H9 (cell line): ENCODE measurements at regions not wholly inside any gene's neighbourhood (a gene's known extent, or its start where the extent isn't known, plus 50 kb on each side); places are given as distances from the start of the nearest gene placed in this dataset.

Experiments used
- DNase-seq: peaks from one replicate; pipeline ENCODE4 v3.0.0-alpha.2; 2017
- H2AFZ ChIP-seq: one replicate; pipeline ENCODE4 v1.6.1; 2013; ENCODE audit warnings: mild to moderate bottlenecking, low read length, control low read depth, moderate library complexity
- H2AK5ac ChIP-seq: 2 replicates; pipeline ENCODE4 v1.6.1; 2013; ENCODE audit warnings: low read length, control low read depth, mixed read lengths; ENCODE audit not compliant: insufficient read length
- H2BK120ac ChIP-seq: one replicate; pipeline ENCODE4 v1.6.1; 2013; ENCODE audit warnings: low read depth, mild to moderate bottlenecking, low read length, control low read depth, inconsistent platforms; ENCODE audit not compliant: poor library complexity, severe bottlenecking
- H2BK12ac ChIP-seq: 2 replicates; pipeline ENCODE4 v1.6.1; 2013; ENCODE audit warnings: low read length, control low read depth, mixed read lengths, low read depth; ENCODE audit not compliant: insufficient read length
- H2BK15ac ChIP-seq: 2 replicates; pipeline ENCODE4 v1.6.1; 2013; ENCODE audit warnings: low read depth, low read length, control low read depth
- H2BK20ac ChIP-seq: one replicate; pipeline ENCODE4 v1.6.1; 2013; ENCODE audit warnings: low read depth, mild to moderate bottlenecking, low read length, control low read depth, inconsistent platforms; ENCODE audit not compliant: poor library complexity, severe bottlenecking
- H2BK5ac ChIP-seq: 2 replicates; pipeline ENCODE4 v1.6.1; 2013; ENCODE audit warnings: low read length, control low read depth, mixed read lengths; ENCODE audit not compliant: insufficient read length
- H3K14ac ChIP-seq: 2 replicates; pipeline ENCODE4 v1.6.1; 2013; ENCODE audit warnings: low read length, control low read depth; ENCODE audit not compliant: insufficient read depth
- H3K18ac ChIP-seq: 2 replicates; pipeline ENCODE4 v1.6.1; 2013; ENCODE audit warnings: low read depth, mild to moderate bottlenecking, mixed read lengths, low read length, control low read depth; ENCODE audit not compliant: insufficient read length
- H3K23ac ChIP-seq: 2 replicates; pipeline ENCODE4 v1.6.1; 2013; ENCODE audit warnings: low read length, control low read depth, mixed read lengths, low read depth; ENCODE audit not compliant: insufficient read length
- H3K23me2 ChIP-seq: 2 replicates; pipeline ENCODE4 v1.6.1; 2013; ENCODE audit warnings: low read depth, mild to moderate bottlenecking, mixed read lengths, low read length, control low read depth; ENCODE audit not compliant: insufficient read length, poor library complexity, severe bottlenecking
- H3K27ac ChIP-seq: 2 replicates; pipeline ENCODE4 v1.5.1; 2013; ENCODE audit warnings: low read length, control low read depth, mixed read lengths, low read depth; ENCODE audit not compliant: insufficient read length
- H3K27me3 ChIP-seq: 2 replicates; pipeline ENCODE4 v1.6.1; 2013; ENCODE audit warnings: low read length, control low read depth, inconsistent platforms; ENCODE audit not compliant: insufficient read depth
- H3K4ac ChIP-seq: 2 replicates; pipeline ENCODE4 v1.6.1; 2013; ENCODE audit warnings: low read depth, mild to moderate bottlenecking, control low read depth, inconsistent platforms, low read length, moderate library complexity
- H3K4me1 ChIP-seq: 2 replicates; pipeline ENCODE4 v1.6.1; 2013; ENCODE audit warnings: low read length, control low read depth, inconsistent platforms; ENCODE audit not compliant: insufficient read depth
- H3K4me2 ChIP-seq: 2 replicates; pipeline ENCODE4 v1.6.1; 2013; ENCODE audit warnings: low read length, control low read depth, mixed read lengths; ENCODE audit not compliant: insufficient read length, insufficient read depth
- H3K56ac ChIP-seq: 2 replicates; pipeline ENCODE4 v1.6.1; 2013; ENCODE audit warnings: low read depth, mild to moderate bottlenecking, mixed read lengths, low read length, control low read depth; ENCODE audit not compliant: insufficient read length
- H3K79me1 ChIP-seq: 2 replicates; pipeline ENCODE4 v1.6.1; 2013; ENCODE audit warnings: low read depth, mild to moderate bottlenecking, moderate library complexity, low read length, control low read depth, inconsistent platforms; ENCODE audit not compliant: insufficient read depth, poor library complexity, severe bottlenecking
- H3K79me2 ChIP-seq: 2 replicates; pipeline ENCODE4 v1.6.1; 2013; ENCODE audit warnings: low read length, control low read depth, inconsistent platforms; ENCODE audit not compliant: insufficient read depth
- H3K9ac ChIP-seq: 2 replicates; pipeline ENCODE4 v1.6.1; 2013; ENCODE audit warnings: low read length, control low read depth, mixed read lengths; ENCODE audit not compliant: insufficient read length; ENCODE audit errors: extremely low read depth
- H3K9me3 ChIP-seq: one replicate; pipeline ENCODE4 v1.6.1; 2013; ENCODE audit warnings: low read depth, low read length, inconsistent platforms; ENCODE audit not compliant: control insufficient read depth
- H3T11ph ChIP-seq: one replicate; pipeline ENCODE4 v1.6.1; 2013; ENCODE audit warnings: mild to moderate bottlenecking, low read length, control low read depth, inconsistent platforms
- H4K20me1 ChIP-seq: one replicate; pipeline ENCODE4 v1.6.1; 2013; ENCODE audit not compliant: control insufficient read depth, insufficient read length, insufficient read depth
- H4K5ac ChIP-seq: 2 replicates; pipeline ENCODE4 v1.6.1; 2013; ENCODE audit warnings: low read depth, mild to moderate bottlenecking, mixed read lengths, low read length, control low read depth; ENCODE audit not compliant: insufficient read length
- H4K8ac ChIP-seq: replicated peaks from 2 replicates; pipeline ENCODE4 v1.6.1; 2013; ENCODE audit warnings: low read length, control low read depth, mixed read lengths, low read depth; ENCODE audit not compliant: insufficient read length
- H4K91ac ChIP-seq: 2 replicates; pipeline ENCODE4 v1.6.1; 2013; ENCODE audit warnings: low read depth, mild to moderate bottlenecking, moderate library complexity, mixed read lengths, low read length, control low read depth; ENCODE audit not compliant: insufficient read length
- H3K27ac Mint-ChIP-seq, 3 experiments: 2 replicates in 2 of 3; 3 replicates in 1 of 3; pipeline ENCODE4 v1.8.0; 2020 to 2021; ENCODE audit warnings: mixed read lengths in 3 of 3, mild to moderate bottlenecking in 1 of 3, moderate library complexity in 1 of 3
- H3K27me3 Mint-ChIP-seq: 2 replicates; pipeline ENCODE4 v1.8.0; 2021; ENCODE audit warnings: low read depth, mild to moderate bottlenecking, moderate library complexity, mixed read lengths
- H3K36me3 Mint-ChIP-seq, 3 experiments: 2 replicates in 2 of 3; 3 replicates in 1 of 3; pipeline ENCODE4 v1.8.0; 2020 to 2021; ENCODE audit warnings: low read depth in 3 of 3, mixed read lengths in 3 of 3; ENCODE audit not compliant: insufficient read depth in 1 of 3
- H3K4me1 Mint-ChIP-seq, 2 experiments: 2 replicates each; pipeline ENCODE4 v1.8.0; 2020; ENCODE audit warnings: mixed read lengths in 2 of 2
- H3K4me3 Mint-ChIP-seq, 2 experiments: 2 replicates in 1 of 2; 3 replicates in 1 of 2; pipeline ENCODE4 v1.8.0; 2020 to 2021; ENCODE audit warnings: mild to moderate bottlenecking in 2 of 2, mixed read lengths in 2 of 2, moderate library complexity in 1 of 2
- H3K9me3 Mint-ChIP-seq, 2 experiments: 2 replicates in 1 of 2; 3 replicates in 1 of 2; pipeline ENCODE4 v1.8.0; 2020; ENCODE audit warnings: mild to moderate bottlenecking in 2 of 2, mixed read lengths in 2 of 2, moderate library complexity in 1 of 2
- WGBS: extraction: QIAGEN DNeasy Blood & Tissue Kit; methylation state at CpG from one replicate; pipeline ENCODE4 v1.1.7; 2013; ENCODE audit warnings: missing lambda C conversion rate, low lambda C conversion rate, mixed read lengths; ENCODE audit not compliant: insufficient read length; ENCODE audit errors: extremely low coverage; 5-methylcytosine and 5-hydroxymethylcytosine counted together
- TF ChIP-seq, protein P1 (sequence below): fragments of 200-600 bp; sonication (generic); conservative IDR thresholded peaks from 3 replicates; pipeline ENCODE4 v1.8.0; 2021; ENCODE audit warnings: antibody characterized with exemption, mild to moderate bottlenecking

DNA sequence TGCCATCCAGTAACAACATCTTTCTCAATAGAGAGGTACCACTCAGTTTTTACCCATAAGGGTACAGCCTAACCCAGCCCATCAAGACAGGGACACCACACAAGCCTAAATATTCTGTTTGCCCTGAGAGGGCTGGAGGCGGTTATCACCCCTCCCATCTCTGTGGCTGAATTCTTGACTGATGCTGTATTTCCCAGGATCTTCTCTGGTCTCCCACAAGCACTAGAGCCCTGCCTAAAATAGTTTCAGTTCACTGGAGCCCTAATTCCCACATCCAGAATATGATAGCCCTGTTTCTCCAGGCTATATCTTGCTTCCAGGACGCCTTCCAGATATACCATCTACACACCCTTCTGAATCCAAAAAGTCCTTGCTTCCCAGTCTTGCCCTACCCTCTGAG lies 91.6 kb upstream of the NMU start:
- Mint-ChIP-seq H3K27me3 (no peaks in the 10 kb centered on the region), H3K4me1 (peaks cover 0 to 3% of the 10 kb centered on the region in 2 experiments; a peak in 2 of 4 replicates), H3K27ac (no peak overlapping the region), H3K36me3 (no peaks in the 10 kb centered on the region), H3K9me3 (peaks cover 2 to 3% of the 10 kb centered on the region in 2 experiments; a peak in 3 of 5 replicates), H3K4me3 (no peak overlapping the region)
- Histone ChIP-seq H3K14ac (no peak overlapping the region), H2AFZ (no peak overlapping the region), H2BK5ac (no peak overlapping the region), H2BK12ac (no peak overlapping the region), H3K9ac (no peak overlapping the region), H3K9me3 (no peaks in the 10 kb centered on the region), H4K91ac (no peak overlapping the region), H2AK5ac (no peak overlapping the region), H2BK120ac (no peak overlapping the region), H2BK15ac (no peak overlapping the region), H3K4me1 (no peaks in the 10 kb centered on the region; the same call in 1 of the 2 replicates), H3K4ac (no peak overlapping the region), H3K4me2 (no peak overlapping the region), H3K79me1 (no peaks in the 10 kb centered on the region), H3K79me2 (no peaks in the 10 kb centered on the region), H3K56ac (no peak overlapping the region), H3K23ac (no peak overlapping the region), H3T11ph (no peak overlapping the region), H3K27me3 (no peaks in the 10 kb centered on the region; the same call in 1 of the 2 replicates), H4K8ac (no peak overlapping the region), H2BK20ac (no peak overlapping the region), H4K5ac (no peak overlapping the region), H3K23me2 (no peaks in the 10 kb centered on the region), H3K27ac (no peak overlapping the region), H3K18ac (no peak overlapping the region), H4K20me1 (no peaks in the 10 kb centered on the region)
- TF ChIP-seq, protein P1, sequence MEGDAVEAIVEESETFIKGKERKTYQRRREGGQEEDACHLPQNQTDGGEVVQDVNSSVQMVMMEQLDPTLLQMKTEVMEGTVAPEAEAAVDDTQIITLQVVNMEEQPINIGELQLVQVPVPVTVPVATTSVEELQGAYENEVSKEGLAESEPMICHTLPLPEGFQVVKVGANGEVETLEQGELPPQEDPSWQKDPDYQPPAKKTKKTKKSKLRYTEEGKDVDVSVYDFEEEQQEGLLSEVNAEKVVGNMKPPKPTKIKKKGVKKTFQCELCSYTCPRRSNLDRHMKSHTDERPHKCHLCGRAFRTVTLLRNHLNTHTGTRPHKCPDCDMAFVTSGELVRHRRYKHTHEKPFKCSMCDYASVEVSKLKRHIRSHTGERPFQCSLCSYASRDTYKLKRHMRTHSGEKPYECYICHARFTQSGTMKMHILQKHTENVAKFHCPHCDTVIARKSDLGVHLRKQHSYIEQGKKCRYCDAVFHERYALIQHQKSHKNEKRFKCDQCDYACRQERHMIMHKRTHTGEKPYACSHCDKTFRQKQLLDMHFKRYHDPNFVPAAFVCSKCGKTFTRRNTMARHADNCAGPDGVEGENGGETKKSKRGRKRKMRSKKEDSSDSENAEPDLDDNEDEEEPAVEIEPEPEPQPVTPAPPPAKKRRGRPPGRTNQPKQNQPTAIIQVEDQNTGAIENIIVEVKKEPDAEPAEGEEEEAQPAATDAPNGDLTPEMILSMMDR, result no peak
- no CpG with 5 or more reads among the region's 2 CpGs for WGBS
- no peak for DNase-seq
